ENCODE measurements at regions not wholly inside any gene's neighbourhood (a gene's known extent, or its start where the extent isn't known, plus 50 kb on each side); places are given as distances from the start of the nearest gene placed in this dataset.
A peak's percentile ranks its signal among the peaks of the same experiment; 100 is the strongest.

DNA sequence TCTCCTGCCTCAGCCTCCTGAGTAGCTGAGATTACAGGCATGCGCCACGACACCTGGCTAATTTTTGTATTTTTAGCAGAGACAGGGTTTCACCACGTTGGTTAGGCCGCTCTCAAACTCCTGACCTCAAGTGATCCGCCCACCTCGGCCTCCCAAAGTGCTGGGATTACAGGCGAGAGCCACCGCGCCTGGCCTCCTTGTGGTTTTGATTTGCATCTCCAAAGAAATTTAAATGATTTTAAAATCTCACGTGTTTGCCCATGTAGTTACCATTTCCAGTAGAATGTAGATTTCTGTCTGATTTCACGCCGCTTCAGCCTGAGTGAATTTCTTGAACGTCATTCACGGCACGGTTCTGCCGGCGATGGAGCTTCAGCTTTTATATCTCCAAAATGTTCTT, 55.8 kb downstream of the IGF2 start:
- Histone ChIP-seq H3K9me3 (no peaks in the 10 kb centered on the region), H3K27ac (no peak overlapping the region), H3K4me1 (no peaks in the 10 kb centered on the region), H3K36me3 (ENCODE audit: low read depth, missing control alignments) (no peaks in the 10 kb centered on the region), H3K27me3 (no peaks in the 10 kb centered on the region), H3K4me3 (no peak overlapping the region)
- intact Hi-C loops (cut with DNase I; ENCODE audit: low total_unique reads): no loop called here
- TF ChIP-seq POLR2A (IDR thresholded peaks at IDR 0.05): no peak
- no peak for TF ChIP-seq CTCF (IDR thresholded peaks at IDR 0.05)
- no peak for DNase-seq
- WGBS, 2 donors: 92 to 95% methylated on average over 17 of the region's 17 CpGs

DNA sequence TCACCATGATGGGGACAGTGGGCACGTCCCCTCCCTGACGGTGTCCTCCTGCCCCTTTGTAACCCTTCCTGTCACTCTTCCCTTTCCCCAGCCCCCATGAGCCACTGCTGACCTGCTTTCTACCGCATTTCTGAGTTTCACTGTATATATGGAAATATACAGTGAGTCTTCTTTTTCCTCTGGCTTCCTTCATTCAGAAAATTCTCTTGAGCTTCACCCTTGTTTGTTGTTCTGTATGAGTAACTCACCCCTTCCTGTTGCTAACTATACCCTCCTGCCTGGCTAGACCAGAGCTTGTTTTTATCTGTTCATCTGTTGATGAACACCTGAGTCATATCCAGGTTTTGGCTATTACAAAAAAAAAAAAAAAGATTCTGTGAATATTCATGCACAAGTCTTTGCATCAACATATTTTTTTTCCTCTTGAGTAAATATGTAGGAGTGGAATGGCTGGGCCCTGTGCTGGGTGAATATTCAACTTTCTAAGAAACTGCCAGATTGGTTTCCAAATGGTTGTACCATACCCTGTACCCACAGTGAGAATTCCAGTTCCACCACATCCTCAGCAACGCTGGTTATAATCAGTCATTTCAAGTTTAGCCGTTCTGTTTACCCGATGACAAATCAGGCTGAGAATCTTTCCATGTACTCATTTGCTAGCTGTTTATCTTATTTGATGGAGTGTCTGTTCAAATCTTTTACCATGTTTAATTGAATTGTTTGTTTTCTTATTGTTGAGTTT, 62.0 kb downstream of the IGF2 start:
- H3K36me3 ChIP-seq (ENCODE audit: low read depth, missing control alignments): no peaks in the 10 kb centered on the region
- no peak for DNase-seq
- H3K9me3 ChIP-seq: no peaks in the 10 kb centered on the region
- intact Hi-C loops (cut with DNase I; ENCODE audit: low total_unique reads): no loop called here
- WGBS, 2 donors: 88 to 89% methylated on average over 6 of the region's 6 CpGs
- no peak for TF ChIP-seq POLR2A (IDR thresholded peaks at IDR 0.05)
- TF ChIP-seq CTCF (IDR thresholded peaks at IDR 0.05): no peak
- H3K4me3 ChIP-seq: no peak overlapping the region
- H3K27ac ChIP-seq: no peak overlapping the region
- no peaks in the 10 kb centered on the region for H3K27me3 ChIP-seq
- H3K4me1 ChIP-seq: no peaks in the 10 kb centered on the region

DNA sequence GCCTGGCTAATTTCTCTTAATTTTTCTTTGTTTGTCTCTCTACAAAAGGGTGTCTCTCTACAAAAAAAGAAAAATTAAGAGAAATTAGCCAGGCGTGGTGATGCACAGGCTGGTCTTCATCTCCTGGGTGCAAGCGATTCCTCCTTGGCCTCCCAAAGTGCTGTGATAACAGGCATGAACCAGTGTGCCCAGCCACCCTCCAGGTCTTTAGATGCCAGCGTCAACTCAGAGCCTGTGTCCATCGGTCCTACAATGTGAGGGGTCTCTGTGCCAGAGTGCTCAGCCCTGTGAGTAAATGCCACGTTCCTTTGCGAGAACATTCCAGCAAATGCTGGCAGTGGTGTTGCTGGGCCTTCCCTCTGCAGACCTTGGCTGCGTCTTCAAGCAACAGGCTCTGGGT, 62.7 kb downstream of the IGF2 start:
- no peaks in the 10 kb centered on the region for H3K27me3 ChIP-seq
- H3K36me3 ChIP-seq (ENCODE audit: low read depth, missing control alignments): no peaks in the 10 kb centered on the region
- intact Hi-C loops (cut with DNase I; ENCODE audit: low total_unique reads): no loop called here
- H3K9me3 ChIP-seq: no peaks in the 10 kb centered on the region
- H3K27ac ChIP-seq: no peak overlapping the region
- DNase-seq: peak; percentile 10
- WGBS, 2 donors: 91 to 94% methylated on average over 7 of the region's 7 CpGs
- no peak for TF ChIP-seq CTCF (IDR thresholded peaks at IDR 0.05)
- TF ChIP-seq POLR2A (IDR thresholded peaks at IDR 0.05): no peak
- H3K4me3 ChIP-seq: no peak overlapping the region
- H3K4me1 ChIP-seq: no peaks in the 10 kb centered on the region

GRCh38 chr11:2074266-2074825, 64.8 kb downstream of the IGF2 start:
- H3K27me3 ChIP-seq: no peaks in the 10 kb centered on the region
- H3K36me3 ChIP-seq (ENCODE audit: low read depth, missing control alignments): no peaks in the 10 kb centered on the region
- TF ChIP-seq POLR2A (IDR thresholded peaks at IDR 0.05): no peak
- H3K27ac ChIP-seq: no peak overlapping the region
- no peak for DNase-seq
- no peak overlapping the region for H3K4me3 ChIP-seq
- no peaks in the 10 kb centered on the region for H3K9me3 ChIP-seq
- intact Hi-C loops (cut with DNase I; ENCODE audit: low total_unique reads): no loop called here
- 67 to 75% methylated on average over 11 to 12 of the region's 12 CpGs for WGBS, 2 donors
- no peaks in the 10 kb centered on the region for H3K4me1 ChIP-seq

- no peaks in the 10 kb centered on the region for H3K36me3 ChIP-seq (ENCODE audit: low read depth, missing control alignments)
- H3K9me3 ChIP-seq: no peaks in the 10 kb centered on the region
- H3K4me1 ChIP-seq: no peaks in the 10 kb centered on the region
- DNase-seq: no peak
- intact Hi-C loops (cut with DNase I; ENCODE audit: low total_unique reads): no loop called here
- H3K4me3 ChIP-seq: no peak overlapping the region
- H3K27ac ChIP-seq: no peak overlapping the region
- H3K27me3 ChIP-seq: no peaks in the 10 kb centered on the region
- no peak for TF ChIP-seq POLR2A (IDR thresholded peaks at IDR 0.05)
- TF ChIP-seq CTCF (IDR thresholded peaks at IDR 0.05): no peak
- WGBS, 2 donors: 89 to 94% methylated on average over 6 to 13 of the region's 13 CpGs
Measured at GRCh38 chr11:2072551-2073261, 66.5 kb downstream of the IGF2 start.

Data from testis (tissue), 2 donors.